Hepatocyte (in vitro differentiated cells): ENCODE measurements at regions not wholly inside any gene's neighbourhood (a gene's known extent, or its start where the extent isn't known, plus 50 kb on each side); places are given as distances from the start of the nearest gene placed in this dataset.

Experiments used
- DNase-seq: peaks from one replicate; pipeline ENCODE4 v3.0.0-alpha.2; 2016; ENCODE audit warnings: low spot score
- H2AFZ ChIP-seq: fragments of 200-600 bp; sonication (generic); 2 replicates; pipeline ENCODE4 v1.6.0; 2016; ENCODE audit warnings: antibody characterized with exemption, mild to moderate bottlenecking
- H3K27ac ChIP-seq: fragments of 200-600 bp; sonication (generic); 2 replicates; pipeline ENCODE4 v1.5.1; 2016; ENCODE audit warnings: mild to moderate bottlenecking
- H3K27me3 ChIP-seq: fragments of 200-600 bp; sonication (generic); 2 replicates; pipeline ENCODE4 v1.6.1; 2016
- H3K36me3 ChIP-seq: fragments of 200-600 bp; sonication (generic); replicated peaks from 2 replicates; pipeline ENCODE4 v1.5.1; 2016; ENCODE audit warnings: low read depth; ENCODE audit not compliant: insufficient read depth
- H3K4me1 ChIP-seq: fragments of 200-600 bp; sonication (generic); 2 replicates; pipeline ENCODE4 v1.5.1; 2016; ENCODE audit warnings: mild to moderate bottlenecking, moderate library complexity; ENCODE audit not compliant: insufficient read depth
- H3K4me2 ChIP-seq: fragments of 200-600 bp; sonication (generic); 2 replicates; pipeline ENCODE4 v1.6.0; 2016
- H3K4me3 ChIP-seq: fragments of 200-600 bp; sonication (generic); 2 replicates; pipeline ENCODE4 v1.5.1; 2016; ENCODE audit warnings: mild to moderate bottlenecking
- H3K79me2 ChIP-seq: fragments of 200-600 bp; sonication (generic); 2 replicates; pipeline ENCODE4 v1.6.0; 2017; ENCODE audit warnings: mild to moderate bottlenecking
- H3K9me2 ChIP-seq: fragments of 200-600 bp; sonication (generic); replicated peaks from 2 replicates; pipeline ENCODE4 v1.6.0; 2017; ENCODE audit warnings: mild to moderate bottlenecking; ENCODE audit not compliant: insufficient read depth
- H3K9me3 ChIP-seq: fragments of 200-600 bp; sonication (generic); 2 replicates; pipeline ENCODE4 v1.5.1; 2016; ENCODE audit warnings: low read depth, mild to moderate bottlenecking
- H4K20me1 ChIP-seq: fragments of 200-600 bp; sonication (generic); 2 replicates; pipeline ENCODE4 v1.6.0; 2016; ENCODE audit warnings: mild to moderate bottlenecking; ENCODE audit not compliant: insufficient read depth, poor library complexity, severe bottlenecking
- EZH2 ChIP-seq: fragments of 200-600 bp; sonication (generic); IDR thresholded peaks from 2 replicates; pipeline ENCODE4 v1.6.1; 2016; ENCODE audit warnings: antibody characterized with exemption, mild to moderate bottlenecking, borderline replicate concordance
- EZH2phosphoT487 ChIP-seq: fragments of 200-600 bp; sonication (generic); IDR thresholded peaks from one replicate; pipeline ENCODE4 v1.6.1; 2018; ENCODE audit warnings: antibody characterized with exemption, mild to moderate bottlenecking, low read depth, moderate library complexity; ENCODE audit not compliant: unreplicated experiment, severe bottlenecking
- whole genome bisulfite sequencing: methylation state at CpG from one replicate; pipeline ENCODE4 v1.1.6; 2016; ENCODE audit warnings: low lambda C conversion rate; ENCODE audit errors: missing lambda C conversion rate; 5-methylcytosine and 5-hydroxymethylcytosine counted together
- TF ChIP-seq, protein P1 (sequence below): fragments of 200-600 bp; sonication (generic); IDR thresholded peaks from 2 replicates; pipeline ENCODE4 v1.5.1; 2016; ENCODE audit warnings: antibody characterized with exemption, mild to moderate bottlenecking; ENCODE audit not compliant: poor library complexity

DNA sequence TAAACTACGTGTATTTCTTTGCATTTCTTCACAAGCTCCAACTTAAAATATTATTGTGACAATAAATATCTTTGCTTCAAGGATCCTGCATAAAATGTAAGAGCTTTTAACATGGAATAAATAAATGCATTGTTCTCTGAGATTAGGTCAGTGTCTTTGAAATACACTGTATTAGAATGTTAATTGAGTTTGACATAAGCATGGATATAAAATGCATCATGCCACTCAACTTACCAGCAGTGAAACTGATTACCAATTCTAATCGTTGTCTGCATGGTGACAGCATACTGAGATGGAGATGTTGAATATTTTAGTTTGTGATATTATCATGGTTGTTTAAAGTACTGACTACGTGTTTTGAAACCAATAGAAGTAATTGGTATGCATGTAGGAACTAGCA, 555.3 kb upstream of the ZNF608 start:
- TF ChIP-seq EZH2phosphoT487 (no peak), EZH2 (no peak)
- TF ChIP-seq, protein P1, sequence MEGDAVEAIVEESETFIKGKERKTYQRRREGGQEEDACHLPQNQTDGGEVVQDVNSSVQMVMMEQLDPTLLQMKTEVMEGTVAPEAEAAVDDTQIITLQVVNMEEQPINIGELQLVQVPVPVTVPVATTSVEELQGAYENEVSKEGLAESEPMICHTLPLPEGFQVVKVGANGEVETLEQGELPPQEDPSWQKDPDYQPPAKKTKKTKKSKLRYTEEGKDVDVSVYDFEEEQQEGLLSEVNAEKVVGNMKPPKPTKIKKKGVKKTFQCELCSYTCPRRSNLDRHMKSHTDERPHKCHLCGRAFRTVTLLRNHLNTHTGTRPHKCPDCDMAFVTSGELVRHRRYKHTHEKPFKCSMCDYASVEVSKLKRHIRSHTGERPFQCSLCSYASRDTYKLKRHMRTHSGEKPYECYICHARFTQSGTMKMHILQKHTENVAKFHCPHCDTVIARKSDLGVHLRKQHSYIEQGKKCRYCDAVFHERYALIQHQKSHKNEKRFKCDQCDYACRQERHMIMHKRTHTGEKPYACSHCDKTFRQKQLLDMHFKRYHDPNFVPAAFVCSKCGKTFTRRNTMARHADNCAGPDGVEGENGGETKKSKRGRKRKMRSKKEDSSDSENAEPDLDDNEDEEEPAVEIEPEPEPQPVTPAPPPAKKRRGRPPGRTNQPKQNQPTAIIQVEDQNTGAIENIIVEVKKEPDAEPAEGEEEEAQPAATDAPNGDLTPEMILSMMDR = no peak
- peaks cover 4% of the 10 kb centered on the region for H3K4me1 ChIP-seq

DNA sequence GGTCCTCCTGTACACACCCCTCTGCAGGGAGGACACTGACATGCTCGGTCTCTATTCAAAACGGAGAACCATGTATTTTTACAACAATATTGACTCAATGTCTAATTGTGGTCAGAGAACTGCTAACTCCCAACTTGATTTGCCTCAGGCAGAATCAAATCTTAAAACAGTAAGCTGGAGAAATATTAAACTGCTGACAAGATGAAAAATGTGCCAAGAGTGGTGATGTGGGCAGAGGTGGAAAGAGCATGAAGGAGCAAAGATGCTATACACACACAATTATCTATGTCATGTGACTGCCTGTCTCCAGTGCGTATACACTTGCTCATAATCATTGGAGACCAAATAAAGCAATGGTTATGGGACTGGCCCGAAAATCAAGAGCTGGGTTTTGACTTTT, 556.1 kb upstream of the ZNF608 start:
- peaks cover 4% of the 10 kb centered on the region for H3K4me1 ChIP-seq
- H4K20me1 ChIP-seq = no peaks in the 10 kb centered on the region
- no peaks in the 10 kb centered on the region for H3K79me2 ChIP-seq
- H3K27ac ChIP-seq = no peak overlapping the region
- H3K4me3 ChIP-seq = no peak overlapping the region
- no peak overlapping the region for H3K4me2 ChIP-seq
- no peaks in the 10 kb centered on the region for H3K9me3 ChIP-seq
- 91% methylated on average over 4 of the region's 4 CpGs for WGBS
- no peak overlapping the region for H2AFZ ChIP-seq
- no peak for TF ChIP-seq EZH2
- no peaks in the 10 kb centered on the region for H3K27me3 ChIP-seq
- no peaks in the 10 kb centered on the region for H3K9me2 ChIP-seq
- no peak for DNase-seq
- no peaks in the 10 kb centered on the region for H3K36me3 ChIP-seq

More for the DNA sequence above, 555.3 kb upstream of the ZNF608 start:
- no peak overlapping the region for H2AFZ ChIP-seq
- H3K9me2 ChIP-seq = no peaks in the 10 kb centered on the region
- H3K4me3 ChIP-seq = no peak overlapping the region
- no peaks in the 10 kb centered on the region for H3K9me3 ChIP-seq
- H3K27me3 ChIP-seq = no peaks in the 10 kb centered on the region
- no peak overlapping the region for H3K27ac ChIP-seq
- no peaks in the 10 kb centered on the region for H3K36me3 ChIP-seq
- no peaks in the 10 kb centered on the region for H3K79me2 ChIP-seq
- H3K4me2 ChIP-seq = no peak overlapping the region
- WGBS = 67% methylated on average over 3 of the region's 3 CpGs
- H4K20me1 ChIP-seq = no peaks in the 10 kb centered on the region
- DNase-seq = no peak

DNA sequence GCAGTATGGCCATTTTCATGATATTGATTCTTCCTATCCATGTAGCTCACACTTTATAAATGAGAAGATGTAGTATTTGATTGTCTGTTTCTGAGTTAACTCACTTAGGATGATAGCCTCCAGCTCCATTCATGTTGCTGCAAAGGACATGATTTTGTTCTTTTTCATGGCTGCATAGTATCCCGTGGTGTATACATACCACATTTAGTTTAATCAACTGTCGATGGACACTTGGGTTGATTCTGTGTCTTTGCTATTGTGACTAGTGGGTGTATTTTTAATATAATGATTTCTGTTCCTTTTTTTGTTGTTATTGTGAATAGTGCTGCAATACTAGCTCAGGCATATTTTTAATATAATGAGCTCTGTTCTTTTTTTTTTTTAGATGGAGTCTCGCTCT, 560.3 kb upstream of the ZNF608 start:
- Histone ChIP-seq H3K4me2 (no peak overlapping the region), H4K20me1 (no peaks in the 10 kb centered on the region), H3K27ac (no peak overlapping the region), H3K9me3 (no peaks in the 10 kb centered on the region), H3K4me1 (peaks cover 4% of the 10 kb centered on the region), H3K4me3 (no peak overlapping the region), H3K9me2 (no peaks in the 10 kb centered on the region), H2AFZ (no peak overlapping the region), H3K79me2 (no peaks in the 10 kb centered on the region), H3K27me3 (no peaks in the 10 kb centered on the region), H3K36me3 (no peaks in the 10 kb centered on the region)
- TF ChIP-seq EZH2 (no peak), EZH2phosphoT487 (no peak)
- TF ChIP-seq, protein P1 = no peak
- no peak for DNase-seq
- WGBS = 96% methylated on average over 3 of the region's 3 CpGs

DNA sequence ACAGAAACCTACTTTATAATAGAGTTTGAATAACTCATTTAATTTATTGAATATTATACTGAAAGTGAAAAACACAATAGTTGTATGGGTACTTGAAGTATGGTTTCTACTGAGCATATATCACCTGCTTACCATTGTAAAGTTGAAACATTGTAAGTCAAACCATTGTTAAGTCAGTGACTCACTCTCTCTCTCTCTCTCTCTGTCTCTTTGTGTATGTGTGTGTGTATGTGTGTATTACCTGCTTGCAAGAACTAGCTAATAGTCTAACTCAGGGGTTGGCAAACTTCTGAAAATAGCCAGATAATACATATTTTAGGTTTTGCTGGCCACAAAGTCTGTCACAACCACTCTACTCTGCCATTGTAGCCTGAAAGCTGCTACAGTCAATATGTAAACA, 564.3 kb upstream of the ZNF608 start:
- Histone ChIP-seq H3K9me2 (no peaks in the 10 kb centered on the region), H3K27ac (no peak overlapping the region), H3K4me2 (no peak overlapping the region), H4K20me1 (no peaks in the 10 kb centered on the region), H2AFZ (no peak overlapping the region), H3K36me3 (no peaks in the 10 kb centered on the region), H3K9me3 (no peaks in the 10 kb centered on the region), H3K4me1 (no peaks in the 10 kb centered on the region), H3K27me3 (no peaks in the 10 kb centered on the region), H3K79me2 (no peaks in the 10 kb centered on the region), H3K4me3 (no peak overlapping the region)
- TF ChIP-seq EZH2 (no peak), EZH2phosphoT487 (no peak)
- TF ChIP-seq, protein P1 = no peak
- DNase-seq = no peak
